ENCODE measurements at regions not wholly inside any gene's neighbourhood (a gene's known extent, or its start where the extent isn't known, plus 50 kb on each side); places are given as distances from the start of the nearest gene placed in this dataset.

DNA sequence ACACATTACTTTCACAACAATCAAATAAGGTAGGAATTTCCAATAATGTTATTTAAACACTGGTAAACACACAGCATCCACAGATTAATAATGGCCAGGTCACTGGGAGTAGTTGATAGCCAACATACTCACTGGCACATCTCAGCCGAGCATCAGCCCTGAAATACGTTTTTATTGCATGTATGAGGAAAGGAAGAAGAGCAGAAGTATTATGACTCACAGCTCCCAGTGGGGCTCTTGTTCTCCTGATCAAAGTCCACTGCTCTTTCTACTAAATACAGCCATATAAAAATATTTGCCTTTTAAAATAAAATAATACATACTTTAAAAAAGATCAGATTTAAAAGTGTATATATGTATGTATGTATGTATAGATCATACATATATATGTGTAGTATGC lies 999.6 kb downstream of the SUCLG1 start:
- TF ChIP-seq CTCF (IDR thresholded peaks at IDR 0.05; ENCODE audit: insufficient read depth, low read length, poor library complexity, severe bottlenecking) (no peak), EZH2phosphoT487 (conservative IDR thresholded peaks at IDR 0.05; ENCODE audit: low read length) (no peak)

All from SU-DHL-6 (cell line).